Left ventricle myocardium superior (tissue), 1 donor: ENCODE measurements at regions not wholly inside any gene's neighbourhood (a gene's known extent, or its start where the extent isn't known, plus 50 kb on each side); places are given as distances from the start of the nearest gene placed in this dataset.

ENCODE experiments used
- ATAC-seq: fragments of 200-7000 bp; cut with Tn5 transposase; one replicate; pipeline ENCODE4 v1.9.1; 2020; ENCODE audit warnings: mild to moderate bottlenecking, moderate library complexity
- DNase-seq: peaks from one replicate; pipeline ENCODE4 v3.0.0-alpha.2; 2020
- intact Hi-C: fragments of 100-400 bp; cut with micrococcal nuclease; formaldehyde crosslinking; loops from one replicate; pipeline ENCODE4 v1.11.0; 2022
- donor health status: DM: no; HTN: yes; CAD: no; lungs with severe emphysema.

- intact Hi-C loops, result no loop called here
- no peak for ATAC-seq
- DNase-seq, result no peak
Observed at GRCh38 chr2:41644936-41645335, 402.9 kb upstream of the PKDCC start.

GRCh38 chr2:41647468-41648050 is 400.3 kb upstream of the PKDCC start:
- ATAC-seq (no peak), DNase-seq (no peak)
- intact Hi-C loops, result no loop called here

- intact Hi-C loops, result no loop called here
- DNase-seq, result no peak
Observed at GRCh38 chr2:41657226-41657625, 390.6 kb upstream of the PKDCC start.

GRCh38 chr2:41659758-41660157 is 388.1 kb upstream of the PKDCC start:
- intact Hi-C loops, result no loop called here
- DNase-seq (no peak), ATAC-seq (no peak)

More at GRCh38 chr2:41657226-41657625, 390.6 kb upstream of the PKDCC start:
- no peak for ATAC-seq

GRCh38 chr2:41662461-41662860 is 385.4 kb upstream of the PKDCC start:
- intact Hi-C loops, result no loop called here
- no peak for DNase-seq
- no peak for ATAC-seq

- intact Hi-C loops, result no loop called here
- DNase-seq (no peak), ATAC-seq (no peak)
Observed at GRCh38 chr2:41663056-41663455, 384.8 kb upstream of the PKDCC start.

GRCh38 chr2:41668529-41668928 is 379.3 kb upstream of the PKDCC start:
- ATAC-seq (peak; percentile 41), DNase-seq (no peak)
- intact Hi-C loops, result no loop called here

GRCh38 chr2:41678639-41679038 is 369.2 kb upstream of the PKDCC start:
- intact Hi-C loops, result no loop called here
- DNase-seq, result no peak
- no peak for ATAC-seq

GRCh38 chr2:41686156-41686555 is 361.7 kb upstream of the PKDCC start:
- DNase-seq (no peak), ATAC-seq (no peak)
- intact Hi-C loops, result no loop called here

- ATAC-seq, result no peak
- intact Hi-C loops, result no loop called here
- no peak for DNase-seq
Observed at GRCh38 chr2:41691561-41691960, 356.3 kb upstream of the PKDCC start.

- ATAC-seq (no peak), DNase-seq (no peak)
- intact Hi-C loops, result no loop called here
Observed at GRCh38 chr2:41694536-41695049, 353.2 kb upstream of the PKDCC start.

- no peak for DNase-seq
- no peak for ATAC-seq
- intact Hi-C loops, result no loop called here
Observed at GRCh38 chr2:41695198-41696113, 352.4 kb upstream of the PKDCC start.

GRCh38 chr2:41697389-41697788 is 350.4 kb upstream of the PKDCC start:
- DNase-seq (no peak), ATAC-seq (no peak)
- intact Hi-C loops, result no loop called here

- DNase-seq, result peak; percentile 75
- peak; percentile 77 for ATAC-seq
- intact Hi-C loops, result no loop called here
Observed at GRCh38 chr2:41698678-41699422, 349.0 kb upstream of the PKDCC start.

- ATAC-seq, result no peak
- intact Hi-C loops, result no loop called here
- no peak for DNase-seq
Observed at GRCh38 chr2:41701231-41701630, 346.6 kb upstream of the PKDCC start.

- intact Hi-C loops, result no loop called here
- DNase-seq (no peak), ATAC-seq (no peak)
Observed at GRCh38 chr2:41703123-41703522, 344.7 kb upstream of the PKDCC start.

GRCh38 chr2:41705634-41706033 is 342.2 kb upstream of the PKDCC start:
- intact Hi-C loops, result no loop called here
- ATAC-seq (peak; percentile 54), DNase-seq (no peak)

GRCh38 chr2:41706286-41706685 is 341.5 kb upstream of the PKDCC start:
- intact Hi-C loops, result no loop called here
- ATAC-seq, result no peak
- no peak for DNase-seq

GRCh38 chr2:41707790-41708451 is 339.9 kb upstream of the PKDCC start:
- intact Hi-C loops, result no loop called here
- no peak for ATAC-seq
- DNase-seq, result no peak
